Tibial artery (tissue), 4 donors: ENCODE measurements at regions not wholly inside any gene's neighbourhood (a gene's known extent, or its start where the extent isn't known, plus 50 kb on each side); places are given as distances from the start of the nearest gene placed in this dataset.

Experiments used
- DNase-seq, 2 donors: peaks; one replicate each; pipeline ENCODE4 v3.0.0-alpha.2; 2019
- H3K27ac ChIP-seq, 2 donors: fragments of 200-600 bp; sonication (generic) in 1 of 2; 1 replicate in 1 of 2; 2 replicates in 1 of 2; pipeline ENCODE4 v1.5.1; 2018 to 2019; ENCODE audit warnings: mild to moderate bottlenecking in 1 of 2
- H3K27me3 ChIP-seq, 2 donors: fragments of 200-600 bp; sonication (generic) in 1 of 2; one replicate each; pipeline versions ENCODE4 v1.5.1 to v1.6.0; 2016 to 2019
- H3K36me3 ChIP-seq, 3 donors: fragments of 200-600 bp; sonication (generic) in 2 of 3; one replicate each; pipeline ENCODE4 v1.5.1; 2016 to 2019; ENCODE audit warnings: mild to moderate bottlenecking in 2 of 3
- H3K4me1 ChIP-seq, 4 donors: fragments of 200-600 bp; sonication (generic) in 2 of 4; 1 replicate in 3 of 4; 2 replicates in 1 of 4; pipeline ENCODE4 v1.5.1; 2016 to 2019
- H3K4me3 ChIP-seq, 2 donors: fragments of 200-600 bp; sonication (generic) in 1 of 2; 1 replicate in 1 of 2; 2 replicates in 1 of 2; pipeline ENCODE4 v1.5.1; 2018 to 2019; ENCODE audit warnings: mild to moderate bottlenecking in 2 of 2
- H3K9me3 ChIP-seq, 3 donors: fragments of 200-600 bp; sonication (generic) in 1 of 3; one replicate each; pipeline ENCODE4 v1.5.1; 2016 to 2019
- intact Hi-C: fragments of 100-400 bp; cut with DNase I; formaldehyde crosslinking; loops from one replicate; pipeline ENCODE4 v1.15.0; 2023; ENCODE audit warnings: low total_unique reads
- TF ChIP-seq, protein P1 (sequence below), 2 experiments: fragments of 200-600 bp in 1 of 2; fragments of 450-650 bp in 1 of 2; IDR thresholded peaks; one replicate each; pipeline ENCODE4 v1.5.1; 2017 to 2019; ENCODE audit warnings: antibody characterized with exemption in 2 of 2, mild to moderate bottlenecking in 1 of 2, moderate library complexity in 1 of 2

DNA sequence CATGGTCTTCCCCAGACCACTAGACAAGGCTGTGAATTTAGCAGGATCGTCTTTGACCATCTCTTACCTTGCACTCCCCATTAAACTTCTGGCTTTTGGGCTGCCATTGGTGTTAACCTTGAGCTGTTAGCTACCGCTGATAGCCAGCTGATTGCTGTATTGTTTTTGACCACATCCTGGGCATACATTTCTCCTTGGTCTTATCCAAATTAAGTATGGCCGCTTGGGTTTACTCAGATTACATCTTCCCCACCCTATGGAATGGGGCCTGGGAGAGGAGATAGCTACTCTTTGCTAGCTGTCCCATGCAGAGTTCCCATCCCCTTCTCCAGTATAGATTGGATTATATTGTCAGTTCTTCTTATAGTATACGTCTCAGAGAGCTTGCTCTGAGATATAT lies 270.4 kb upstream of the ELAC2 start:
- no peaks in the 10 kb centered on the region for H3K9me3 ChIP-seq

DNA sequence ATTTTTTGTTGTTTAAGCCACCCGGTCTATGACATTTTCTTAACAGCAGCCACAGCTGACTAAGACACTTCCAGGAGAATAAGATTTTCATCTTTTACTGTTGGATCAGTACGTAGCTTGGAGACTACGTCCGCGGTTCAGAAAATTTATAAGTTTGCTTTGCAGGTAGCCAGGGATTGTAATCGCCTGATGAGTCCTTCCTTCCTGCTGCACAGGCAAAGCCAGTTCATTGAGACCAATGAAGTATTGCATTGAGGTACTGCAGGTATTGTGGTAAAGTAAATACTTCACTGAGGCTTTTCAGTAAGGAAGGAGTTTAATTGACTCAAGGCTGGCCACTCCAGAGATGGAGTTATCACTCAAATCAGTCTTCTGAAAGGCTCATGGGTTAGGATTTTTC lies 269.4 kb upstream of the ELAC2 start:
- DNase-seq = no peak
- no peak overlapping the region for H3K4me3 ChIP-seq
- H3K36me3 ChIP-seq = no peaks in the 10 kb centered on the region
- intact Hi-C loops = no loop called here
- TF ChIP-seq, protein P1, sequence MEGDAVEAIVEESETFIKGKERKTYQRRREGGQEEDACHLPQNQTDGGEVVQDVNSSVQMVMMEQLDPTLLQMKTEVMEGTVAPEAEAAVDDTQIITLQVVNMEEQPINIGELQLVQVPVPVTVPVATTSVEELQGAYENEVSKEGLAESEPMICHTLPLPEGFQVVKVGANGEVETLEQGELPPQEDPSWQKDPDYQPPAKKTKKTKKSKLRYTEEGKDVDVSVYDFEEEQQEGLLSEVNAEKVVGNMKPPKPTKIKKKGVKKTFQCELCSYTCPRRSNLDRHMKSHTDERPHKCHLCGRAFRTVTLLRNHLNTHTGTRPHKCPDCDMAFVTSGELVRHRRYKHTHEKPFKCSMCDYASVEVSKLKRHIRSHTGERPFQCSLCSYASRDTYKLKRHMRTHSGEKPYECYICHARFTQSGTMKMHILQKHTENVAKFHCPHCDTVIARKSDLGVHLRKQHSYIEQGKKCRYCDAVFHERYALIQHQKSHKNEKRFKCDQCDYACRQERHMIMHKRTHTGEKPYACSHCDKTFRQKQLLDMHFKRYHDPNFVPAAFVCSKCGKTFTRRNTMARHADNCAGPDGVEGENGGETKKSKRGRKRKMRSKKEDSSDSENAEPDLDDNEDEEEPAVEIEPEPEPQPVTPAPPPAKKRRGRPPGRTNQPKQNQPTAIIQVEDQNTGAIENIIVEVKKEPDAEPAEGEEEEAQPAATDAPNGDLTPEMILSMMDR (IDR thresholded peaks at IDR 0.05) = no peak
- no peak overlapping the region for H3K27ac ChIP-seq
- no peaks in the 10 kb centered on the region for H3K4me1 ChIP-seq
- no peaks in the 10 kb centered on the region for H3K27me3 ChIP-seq
- no peaks in the 10 kb centered on the region for H3K9me3 ChIP-seq

More for the DNA sequence above, 270.4 kb upstream of the ELAC2 start:
- intact Hi-C loops = no loop called here
- TF ChIP-seq, protein P1 (IDR thresholded peaks at IDR 0.05) = no peak
- Histone ChIP-seq H3K36me3 (no peaks in the 10 kb centered on the region), H3K4me3 (no peak overlapping the region), H3K4me1 (no peaks in the 10 kb centered on the region), H3K27ac (no peak overlapping the region), H3K27me3 (no peaks in the 10 kb centered on the region)
- no peak for DNase-seq

DNA sequence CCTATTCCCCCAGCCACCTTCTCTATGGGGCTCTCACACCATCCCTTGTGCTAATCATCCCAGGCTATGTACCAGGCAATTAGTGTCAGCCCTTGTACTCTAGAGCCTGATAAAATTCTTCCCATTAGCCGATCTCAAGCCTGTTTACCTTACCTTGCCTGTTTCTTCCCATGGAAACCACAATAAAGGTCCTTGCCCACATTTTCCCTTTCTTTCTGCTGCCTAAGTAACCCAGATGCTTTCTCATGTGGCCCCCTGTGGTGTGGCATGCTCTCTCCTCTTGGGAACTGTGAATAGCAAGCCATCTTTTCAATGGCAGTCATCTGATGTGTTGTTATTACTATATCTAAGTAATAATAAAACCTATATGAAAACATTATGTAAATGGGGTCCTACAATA lies 265.8 kb upstream of the ELAC2 start:
- intact Hi-C loops = no loop called here

DNA sequence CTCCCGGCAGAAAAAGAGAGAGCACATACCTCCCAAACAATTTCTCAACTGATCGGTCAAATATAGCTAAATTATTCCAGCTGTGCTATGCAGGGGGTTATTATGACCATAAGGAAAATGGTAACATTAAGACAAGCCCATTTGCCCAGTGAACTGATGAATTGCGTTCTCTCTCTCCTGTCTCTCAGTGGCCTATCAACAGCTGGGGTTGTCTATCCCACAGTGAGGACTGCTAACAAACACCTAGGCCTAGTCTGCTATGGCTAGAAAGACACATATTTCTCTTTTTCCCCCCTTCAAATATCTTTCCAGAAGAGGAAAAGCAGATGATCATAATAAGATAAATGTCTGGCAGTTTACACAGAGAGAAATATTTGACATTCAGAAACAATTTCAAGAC lies 263.8 kb upstream of the ELAC2 start:
- Histone ChIP-seq H3K4me3 (no peak overlapping the region), H3K9me3 (no peaks in the 10 kb centered on the region), H3K27ac (no peak overlapping the region), H3K4me1 (no peaks in the 10 kb centered on the region), H3K36me3 (no peaks in the 10 kb centered on the region), H3K27me3 (no peaks in the 10 kb centered on the region)
- intact Hi-C loops = no loop called here
- DNase-seq = no peak
- TF ChIP-seq, protein P1 (IDR thresholded peaks at IDR 0.05) = no peak

More for the DNA sequence above, 265.8 kb upstream of the ELAC2 start:
- TF ChIP-seq, protein P1 (IDR thresholded peaks at IDR 0.05) = no peak
- no peaks in the 10 kb centered on the region for H3K27me3 ChIP-seq
- DNase-seq = no peak
- H3K4me1 ChIP-seq = no peaks in the 10 kb centered on the region
- no peak overlapping the region for H3K4me3 ChIP-seq
- no peak overlapping the region for H3K27ac ChIP-seq
- H3K36me3 ChIP-seq = no peaks in the 10 kb centered on the region
- no peaks in the 10 kb centered on the region for H3K9me3 ChIP-seq

DNA sequence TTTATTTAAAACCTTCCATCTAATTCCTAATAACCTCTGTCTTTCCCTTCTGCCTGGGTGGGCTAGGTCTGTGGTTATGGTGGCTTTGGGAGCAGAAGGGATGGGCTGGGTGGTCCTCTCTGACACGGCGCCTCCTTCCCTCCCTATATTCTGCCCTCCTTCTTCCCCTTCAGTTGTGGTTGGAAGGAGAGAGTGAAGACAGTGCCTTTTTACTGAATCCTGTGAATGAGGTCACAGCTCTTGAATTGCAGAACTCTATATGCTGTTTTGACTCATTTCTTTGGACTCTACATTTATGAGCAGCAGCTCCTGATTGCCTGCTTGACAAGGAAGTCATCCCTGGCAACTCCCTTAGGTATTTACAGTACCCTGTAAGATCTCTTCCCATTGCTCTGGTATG lies 256.0 kb upstream of the ELAC2 start:
- H3K27me3 ChIP-seq = no peaks in the 10 kb centered on the region
- H3K4me1 ChIP-seq = no peaks in the 10 kb centered on the region
- TF ChIP-seq, protein P1 (IDR thresholded peaks at IDR 0.05) = no peak
- no peak overlapping the region for H3K4me3 ChIP-seq
- intact Hi-C loops = no loop called here
- H3K9me3 ChIP-seq = no peaks in the 10 kb centered on the region
- H3K36me3 ChIP-seq = no peaks in the 10 kb centered on the region
- DNase-seq = no peak
- no peak overlapping the region for H3K27ac ChIP-seq

DNA sequence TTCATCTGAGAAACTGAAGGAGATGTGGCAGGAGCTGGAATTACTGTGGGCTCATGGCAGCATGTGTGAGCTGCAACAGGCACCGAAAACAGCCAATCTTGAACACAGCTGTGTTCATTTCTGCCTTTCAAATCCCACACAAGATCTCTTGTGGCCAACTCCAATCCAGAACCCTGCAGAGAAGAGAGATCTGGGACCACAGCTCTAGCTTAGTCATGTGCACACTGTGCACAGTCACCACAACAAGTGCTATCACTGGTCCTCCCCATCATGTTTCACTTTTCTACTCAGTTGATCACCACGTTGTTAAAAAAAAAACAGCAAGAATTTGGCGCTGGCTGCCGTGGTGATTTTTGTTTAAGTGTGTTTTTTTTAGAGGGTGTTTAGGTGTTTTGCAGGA lies 254.5 kb upstream of the ELAC2 start:
- H3K36me3 ChIP-seq = no peaks in the 10 kb centered on the region
- TF ChIP-seq, protein P1 (IDR thresholded peaks at IDR 0.05) = no peak
- H3K4me1 ChIP-seq = no peaks in the 10 kb centered on the region
- intact Hi-C loops = no loop called here
- H3K27me3 ChIP-seq = no peaks in the 10 kb centered on the region
- no peaks in the 10 kb centered on the region for H3K9me3 ChIP-seq
- no peak overlapping the region for H3K27ac ChIP-seq
- H3K4me3 ChIP-seq = no peak overlapping the region
- DNase-seq = no peak
